ENCODE measurements at regions not wholly inside any gene's neighbourhood (a gene's known extent, or its start where the extent isn't known, plus 50 kb on each side); places are given as distances from the start of the nearest gene placed in this dataset.

GRCh38 chr22:48025096-48025495, 1262.6 kb downstream of the TBC1D22A start:
- DNase-seq (ENCODE audit: low read depth), result no peak
- H3K4me3 ChIP-seq (ENCODE audit: control insufficient read depth, low read depth, low read length), result no peak overlapping the region
- TF ChIP-seq, protein P1, sequence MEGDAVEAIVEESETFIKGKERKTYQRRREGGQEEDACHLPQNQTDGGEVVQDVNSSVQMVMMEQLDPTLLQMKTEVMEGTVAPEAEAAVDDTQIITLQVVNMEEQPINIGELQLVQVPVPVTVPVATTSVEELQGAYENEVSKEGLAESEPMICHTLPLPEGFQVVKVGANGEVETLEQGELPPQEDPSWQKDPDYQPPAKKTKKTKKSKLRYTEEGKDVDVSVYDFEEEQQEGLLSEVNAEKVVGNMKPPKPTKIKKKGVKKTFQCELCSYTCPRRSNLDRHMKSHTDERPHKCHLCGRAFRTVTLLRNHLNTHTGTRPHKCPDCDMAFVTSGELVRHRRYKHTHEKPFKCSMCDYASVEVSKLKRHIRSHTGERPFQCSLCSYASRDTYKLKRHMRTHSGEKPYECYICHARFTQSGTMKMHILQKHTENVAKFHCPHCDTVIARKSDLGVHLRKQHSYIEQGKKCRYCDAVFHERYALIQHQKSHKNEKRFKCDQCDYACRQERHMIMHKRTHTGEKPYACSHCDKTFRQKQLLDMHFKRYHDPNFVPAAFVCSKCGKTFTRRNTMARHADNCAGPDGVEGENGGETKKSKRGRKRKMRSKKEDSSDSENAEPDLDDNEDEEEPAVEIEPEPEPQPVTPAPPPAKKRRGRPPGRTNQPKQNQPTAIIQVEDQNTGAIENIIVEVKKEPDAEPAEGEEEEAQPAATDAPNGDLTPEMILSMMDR (IDR thresholded peaks at IDR 0.05; ENCODE audit: control insufficient read depth, insufficient read depth, low read depth, low read length, missing control alignments), result no peak

GRCh38 chr22:48021991-48022401, 1259.5 kb downstream of the TBC1D22A start:
- no peak for DNase-seq (ENCODE audit: low read depth)
- no peak overlapping the region for H3K4me3 ChIP-seq (ENCODE audit: control insufficient read depth, low read depth, low read length)
- TF ChIP-seq, protein P1 (IDR thresholded peaks at IDR 0.05; ENCODE audit: control insufficient read depth, insufficient read depth, low read depth, low read length, missing control alignments), result no peak

DNA sequence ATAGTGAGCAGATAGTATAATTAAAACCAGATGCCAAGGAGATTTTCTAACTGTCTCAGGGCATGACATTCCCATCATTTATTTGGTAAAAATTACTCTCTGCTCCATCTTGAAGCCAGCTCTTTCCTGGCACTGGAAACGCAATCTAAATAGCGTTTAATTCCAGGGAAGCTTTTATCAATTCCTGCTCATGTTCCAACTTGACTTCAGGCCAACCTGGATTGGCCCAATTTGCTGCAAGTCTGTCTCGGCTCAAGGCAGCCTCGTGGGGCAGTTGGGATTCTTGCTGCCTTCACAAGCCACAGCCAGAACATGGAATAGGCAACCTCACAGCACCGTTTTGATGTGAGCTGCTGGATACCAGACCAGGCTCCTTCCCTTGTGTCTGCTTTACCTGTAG, 1255.9 kb downstream of the TBC1D22A start:
- no peak for DNase-seq (ENCODE audit: low read depth)
- no peak overlapping the region for H3K4me3 ChIP-seq (ENCODE audit: control insufficient read depth, low read depth, low read length)
- TF ChIP-seq, protein P1 (IDR thresholded peaks at IDR 0.05; ENCODE audit: control insufficient read depth, insufficient read depth, low read depth, low read length, missing control alignments), result no peak

GRCh38 chr22:48015701-48016100, 1253.3 kb downstream of the TBC1D22A start:
- no peak overlapping the region for H3K4me3 ChIP-seq (ENCODE audit: control insufficient read depth, low read depth, low read length)
- DNase-seq (ENCODE audit: low read depth), result no peak
- TF ChIP-seq, protein P1 (IDR thresholded peaks at IDR 0.05; ENCODE audit: control insufficient read depth, insufficient read depth, low read depth, low read length, missing control alignments), result no peak

DNA sequence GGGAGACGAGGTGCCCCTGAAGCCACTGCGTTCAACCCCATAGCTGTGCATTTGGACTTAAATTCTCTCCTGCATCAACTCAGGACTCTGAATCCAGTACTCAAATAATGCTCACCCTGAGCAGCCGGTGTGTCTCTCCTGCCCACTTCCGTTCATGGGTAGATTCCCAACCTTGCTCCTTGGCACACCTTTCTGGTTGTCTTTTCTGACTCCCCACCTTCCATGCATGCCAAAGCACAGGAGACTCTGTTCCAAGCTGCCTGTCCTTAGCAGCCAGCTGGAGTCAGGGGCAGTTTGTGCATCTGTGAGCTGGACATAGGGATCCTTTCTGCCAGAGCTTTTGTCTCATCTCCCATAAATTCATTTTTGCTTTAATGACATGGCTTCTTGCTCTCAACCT, 1242.5 kb downstream of the TBC1D22A start:
- no peak overlapping the region for H3K4me3 ChIP-seq (ENCODE audit: control insufficient read depth, low read depth, low read length)
- TF ChIP-seq, protein P1 (IDR thresholded peaks at IDR 0.05; ENCODE audit: control insufficient read depth, insufficient read depth, low read depth, low read length, missing control alignments), result no peak
- DNase-seq (ENCODE audit: low read depth), result no peak

GRCh38 chr22:48004038-48004437, 1241.6 kb downstream of the TBC1D22A start:
- TF ChIP-seq, protein P1 (IDR thresholded peaks at IDR 0.05; ENCODE audit: control insufficient read depth, insufficient read depth, low read depth, low read length, missing control alignments), result no peak
- DNase-seq (ENCODE audit: low read depth), result no peak
- H3K4me3 ChIP-seq (ENCODE audit: control insufficient read depth, low read depth, low read length), result no peak overlapping the region

DNA sequence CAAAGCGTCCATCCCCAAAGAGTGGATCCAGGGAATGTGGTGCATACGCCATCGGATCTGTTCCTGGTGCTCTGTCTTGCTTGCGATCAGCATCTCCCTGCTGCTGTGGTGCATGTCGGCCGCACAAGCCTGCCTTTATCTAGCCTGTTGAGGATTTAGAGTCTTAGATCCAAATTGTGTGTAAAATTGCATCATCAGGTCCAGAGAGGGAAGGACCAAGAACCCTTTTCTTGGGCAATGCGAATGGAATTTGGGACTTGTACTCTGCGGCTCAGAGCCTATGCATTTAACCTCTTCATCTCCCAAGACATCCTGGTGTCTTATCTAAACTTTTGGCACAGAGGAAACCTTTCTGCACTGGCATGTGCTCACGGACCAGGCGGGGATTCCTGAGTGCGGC, 1238.7 kb downstream of the TBC1D22A start:
- no peak overlapping the region for H3K4me3 ChIP-seq (ENCODE audit: control insufficient read depth, low read depth, low read length)
- TF ChIP-seq, protein P1 (IDR thresholded peaks at IDR 0.05; ENCODE audit: control insufficient read depth, insufficient read depth, low read depth, low read length, missing control alignments), result no peak
- no peak for DNase-seq (ENCODE audit: low read depth)

Measured in AG09309 (cell line).